Epithelial cell of esophagus (primary cell): ENCODE measurements at regions not wholly inside any gene's neighbourhood (a gene's known extent, or its start where the extent isn't known, plus 50 kb on each side); places are given as distances from the start of the nearest gene placed in this dataset.

Experiments
- DNase-seq: peaks from one replicate; pipeline ENCODE4 v3.0.0; 2010; ENCODE audit warnings: low read depth
- H3K4me3 ChIP-seq: 2 replicates; pipeline ENCODE4 v1.5.1; 2011; ENCODE audit warnings: mild to moderate bottlenecking, low read length, control low read depth
- CTCF ChIP-seq: IDR thresholded peaks from 2 replicates; pipeline ENCODE4 v1.5.1; 2011; ENCODE audit warnings: low read depth, mild to moderate bottlenecking, low read length, control low read depth, inconsistent platforms; ENCODE audit not compliant: insufficient read depth; ENCODE audit errors: missing control alignments

DNA sequence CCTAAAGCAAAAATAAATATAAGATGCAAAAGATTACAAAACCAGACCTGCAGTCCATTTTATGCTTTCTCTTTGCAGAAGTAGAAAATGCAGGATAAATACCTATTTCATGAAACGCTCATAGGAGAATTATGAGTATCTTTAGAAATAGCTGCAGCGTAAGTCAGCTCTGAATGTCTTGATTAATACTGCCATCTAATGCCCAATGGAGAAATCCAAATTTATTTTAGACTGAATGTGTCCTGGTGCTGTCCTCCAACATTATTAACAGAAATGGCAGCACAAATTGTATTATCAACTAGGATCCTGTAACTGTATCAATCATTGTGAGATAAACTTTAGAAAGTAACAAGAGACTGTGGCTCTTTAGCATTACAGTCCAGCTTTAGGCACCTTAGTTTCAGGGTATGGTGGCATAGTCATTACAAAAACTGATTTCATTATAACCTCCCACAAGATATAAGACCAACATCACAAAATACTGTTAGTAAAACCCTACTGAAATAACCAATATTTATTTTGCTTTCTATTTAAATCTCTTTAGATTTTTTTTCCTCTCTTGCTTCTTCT lies 162.1 kb upstream of the MIR17HG start:
- H3K4me3 ChIP-seq, result no peak overlapping the region
- peak; percentile 41 for DNase-seq
- peak; percentile 42 for TF ChIP-seq CTCF

DNA sequence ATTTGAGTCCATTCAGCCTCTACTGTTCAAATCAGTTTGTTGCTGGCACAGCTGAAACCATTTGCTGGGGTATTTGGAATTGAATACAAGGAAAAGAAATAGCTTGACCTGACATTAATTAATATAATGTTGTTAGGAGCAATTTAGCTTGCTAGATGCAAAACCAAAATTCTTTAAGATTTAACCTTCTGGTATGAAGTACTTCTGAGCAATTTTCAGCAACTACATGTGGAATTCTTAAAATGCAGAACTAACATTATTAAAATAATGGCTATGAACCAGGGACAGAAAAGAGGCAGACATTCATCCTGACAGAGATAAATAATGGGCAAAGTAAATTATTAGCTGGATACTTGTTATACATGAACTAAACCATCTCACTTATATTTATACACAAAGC lies 160.0 kb upstream of the MIR17HG start:
- no peak for DNase-seq
- TF ChIP-seq CTCF, result no peak
- no peak overlapping the region for H3K4me3 ChIP-seq

DNA sequence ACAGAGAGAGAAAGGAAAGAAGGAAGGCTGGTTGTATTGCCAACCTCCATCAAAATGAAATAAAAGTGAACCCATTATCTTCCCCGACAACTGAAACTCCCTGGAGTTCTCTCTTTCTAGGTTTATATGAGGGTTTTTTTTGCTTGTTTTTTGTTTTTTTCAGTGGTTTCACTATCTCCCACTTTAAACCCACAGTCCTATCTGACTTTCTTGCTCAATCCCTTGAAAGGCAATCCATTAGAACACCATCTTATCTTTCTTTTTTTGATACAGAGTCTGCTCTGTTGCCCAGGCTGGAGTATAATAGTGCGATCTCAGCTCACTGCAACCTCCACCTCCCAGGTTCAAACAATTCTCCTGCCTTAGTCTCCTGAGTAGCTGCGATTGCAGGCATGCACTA lies 158.0 kb upstream of the MIR17HG start:
- no peak for TF ChIP-seq CTCF
- DNase-seq, result no peak
- H3K4me3 ChIP-seq, result no peak overlapping the region

- no peak overlapping the region for H3K4me3 ChIP-seq
- TF ChIP-seq CTCF, result no peak
- DNase-seq, result no peak
Observed at GRCh38 chr13:91193358-91193757, 154.1 kb upstream of the MIR17HG start.

DNA sequence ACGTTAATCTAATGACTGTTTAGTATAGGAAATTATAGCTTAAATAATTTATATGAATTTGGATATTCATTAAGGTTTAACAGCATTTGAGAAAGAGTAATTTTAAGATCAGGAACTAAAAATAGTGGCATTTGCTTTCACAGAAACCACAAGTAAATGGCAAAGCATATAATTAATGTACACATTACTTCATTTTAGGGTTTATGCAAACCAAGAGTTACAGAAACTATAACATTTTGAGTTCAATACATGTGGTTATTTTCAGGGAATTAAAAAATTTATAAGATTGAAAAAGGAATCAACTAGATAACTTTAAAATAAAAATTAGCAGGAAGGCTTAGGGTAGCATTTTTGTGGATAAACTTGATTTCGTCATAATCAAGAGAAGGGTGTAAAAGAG lies 151.7 kb upstream of the MIR17HG start:
- no peak overlapping the region for H3K4me3 ChIP-seq
- no peak for TF ChIP-seq CTCF
- DNase-seq, result no peak

- no peak for TF ChIP-seq CTCF
- no peak for DNase-seq
- H3K4me3 ChIP-seq, result no peak overlapping the region
Observed at GRCh38 chr13:91196958-91197357, 150.5 kb upstream of the MIR17HG start.

DNA sequence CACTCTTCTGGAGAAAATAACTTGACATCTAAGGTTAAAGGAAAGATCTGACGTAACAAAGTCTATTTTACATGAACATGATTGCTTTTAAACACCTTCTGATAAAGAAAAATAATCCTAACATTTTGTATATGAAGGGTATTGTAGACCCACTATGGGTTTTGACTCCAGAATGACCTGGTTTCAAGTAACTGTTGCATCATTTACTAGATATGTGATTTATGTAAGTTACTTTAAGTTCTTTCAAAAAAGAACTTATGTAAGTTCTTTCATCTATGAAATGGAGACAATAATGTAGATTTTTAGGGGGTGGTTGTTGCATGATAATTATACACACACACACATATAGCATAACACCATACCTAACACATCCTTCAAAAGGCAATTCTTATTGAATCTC lies 147.6 kb upstream of the MIR17HG start:
- H3K4me3 ChIP-seq, result no peak overlapping the region
- no peak for TF ChIP-seq CTCF
- DNase-seq, result no peak
